ENCODE measurements at regions not wholly inside any gene's neighbourhood (a gene's known extent, or its start where the extent isn't known, plus 50 kb on each side); places are given as distances from the start of the nearest gene placed in this dataset.

DNA sequence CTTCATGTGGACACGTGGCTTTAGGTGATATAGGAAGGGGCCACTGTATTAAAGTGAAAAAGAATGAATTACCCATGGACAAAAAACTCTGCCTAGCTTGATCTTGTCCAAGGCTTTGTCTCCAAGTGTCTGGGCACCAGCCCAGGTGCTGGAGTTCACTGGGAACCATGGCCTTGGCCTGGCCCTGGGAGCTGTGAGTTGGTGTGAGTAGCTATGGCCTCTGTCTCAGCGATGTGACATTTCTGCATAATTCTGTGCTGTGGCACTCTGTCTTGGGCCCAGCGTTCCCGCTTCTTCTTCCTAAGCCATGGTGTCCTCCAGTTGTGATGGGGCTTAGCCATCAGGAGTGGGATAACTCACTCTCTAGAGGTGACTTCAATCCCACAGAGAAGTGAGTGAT lies 119.0 kb upstream of the PPP2R2D start:
- DNase-seq: no peak

DNA sequence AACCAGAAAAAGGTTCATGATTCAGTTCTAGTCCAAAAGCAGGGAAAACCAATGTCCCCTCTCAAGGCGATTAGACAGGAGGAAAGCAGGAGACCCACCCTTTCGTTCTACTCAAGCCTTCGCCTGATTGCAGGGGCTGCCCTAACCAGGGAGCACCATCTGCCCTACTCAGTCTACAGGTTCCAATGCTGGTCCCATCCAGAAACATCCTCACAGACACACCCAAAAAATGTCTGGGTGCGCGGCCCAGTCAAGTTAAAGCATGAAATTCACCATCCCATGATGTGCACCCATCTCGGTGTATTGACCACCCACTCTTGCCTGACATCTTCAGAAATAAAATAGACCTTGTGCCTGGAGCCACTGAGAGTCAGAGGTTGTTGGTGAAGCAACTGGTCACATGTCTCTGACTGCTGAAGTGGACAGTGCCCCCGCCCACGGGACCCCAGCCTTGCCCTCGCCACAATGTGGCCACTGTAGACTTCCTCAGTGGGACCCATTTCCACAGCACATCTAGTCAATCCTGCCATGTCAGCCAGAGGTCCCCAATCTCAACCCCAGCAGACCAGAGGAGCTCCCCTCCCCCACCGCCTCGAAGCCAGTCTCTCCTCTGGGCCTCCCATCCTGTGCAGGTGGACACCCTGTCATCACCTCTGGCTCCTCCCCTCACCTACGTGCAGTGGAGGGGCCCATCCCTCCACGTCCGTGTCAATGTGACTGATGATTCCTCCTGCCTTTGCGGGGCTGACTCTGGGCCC lies 116.3 kb upstream of the PPP2R2D start:
- DNase-seq: no peak

DNA sequence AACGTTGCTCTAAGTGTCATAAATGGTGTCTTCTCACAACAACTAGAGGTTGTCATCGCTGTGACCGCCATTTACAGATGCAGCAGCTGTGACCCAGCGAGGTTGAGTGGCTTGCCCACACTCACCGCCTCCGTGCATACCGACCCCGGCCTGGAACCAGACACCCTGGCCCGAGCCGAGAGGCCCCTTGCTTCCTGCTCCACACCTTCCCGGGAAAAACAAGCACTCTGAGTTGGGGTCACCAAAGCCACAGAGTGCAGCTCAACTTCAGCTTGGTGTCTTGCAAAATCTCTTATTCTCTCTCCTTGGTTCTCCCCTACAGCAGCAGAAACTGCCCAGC lies 115.7 kb upstream of the PPP2R2D start:
- DNase-seq: no peak

DNA sequence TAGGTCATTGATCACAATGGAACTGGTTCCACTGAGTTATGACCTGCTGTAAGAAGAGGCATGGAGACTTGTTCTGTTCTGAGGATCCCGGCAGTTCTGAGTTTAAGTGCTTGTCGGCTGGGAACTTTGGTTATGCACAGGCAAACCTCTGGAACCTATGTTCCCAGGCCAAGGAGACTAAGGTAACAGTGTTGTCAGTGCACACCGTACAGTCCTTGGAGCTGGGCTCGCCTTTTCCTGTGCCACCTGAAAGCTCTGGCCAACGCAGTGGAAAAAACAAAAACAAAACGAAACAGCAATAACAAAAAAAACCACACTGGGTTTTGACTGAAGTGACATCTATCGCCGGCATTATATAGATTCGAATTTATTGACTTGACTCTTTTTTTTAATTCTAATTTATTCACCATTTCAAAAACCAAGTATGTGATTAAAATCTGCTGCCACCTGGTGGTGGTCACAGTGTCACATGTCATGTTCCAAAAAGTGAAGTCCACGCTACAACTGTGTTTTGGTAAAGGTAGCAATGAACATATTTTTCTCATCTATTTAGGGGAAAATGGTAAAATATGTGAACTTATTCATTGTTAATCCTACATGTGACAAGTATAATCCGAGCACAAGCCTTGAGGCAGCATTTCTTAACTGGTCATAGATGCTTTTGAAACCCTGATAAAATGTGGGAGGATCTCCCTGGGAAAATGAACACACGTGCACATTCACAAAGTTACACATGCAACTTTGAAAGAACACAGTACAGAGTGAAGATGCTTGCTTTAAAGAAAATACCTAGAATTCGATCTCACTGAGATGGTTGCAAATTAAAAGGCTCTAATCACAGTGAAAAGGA lies 113.8 kb upstream of the PPP2R2D start:
- no peak for DNase-seq

DNA sequence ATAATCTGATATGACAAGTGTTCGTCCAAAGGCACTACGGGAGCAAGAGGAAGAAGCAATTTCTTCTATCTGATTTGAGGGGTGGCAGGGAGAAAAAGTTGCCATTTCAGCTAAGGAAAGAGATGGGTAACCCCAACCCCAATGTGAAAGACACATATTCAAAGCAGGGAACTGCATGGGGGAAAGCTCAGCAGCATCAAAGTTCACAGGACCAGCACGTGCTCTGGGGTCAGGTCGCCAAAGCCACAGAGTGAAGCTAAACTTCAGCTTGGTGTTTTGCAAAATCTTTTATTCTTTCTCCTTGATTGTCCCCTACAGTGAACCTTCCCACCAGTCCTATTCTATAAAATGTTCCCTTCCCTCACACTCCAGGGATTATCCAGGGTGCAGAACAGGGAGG lies 112.8 kb upstream of the PPP2R2D start:
- no peak for DNase-seq

DNA sequence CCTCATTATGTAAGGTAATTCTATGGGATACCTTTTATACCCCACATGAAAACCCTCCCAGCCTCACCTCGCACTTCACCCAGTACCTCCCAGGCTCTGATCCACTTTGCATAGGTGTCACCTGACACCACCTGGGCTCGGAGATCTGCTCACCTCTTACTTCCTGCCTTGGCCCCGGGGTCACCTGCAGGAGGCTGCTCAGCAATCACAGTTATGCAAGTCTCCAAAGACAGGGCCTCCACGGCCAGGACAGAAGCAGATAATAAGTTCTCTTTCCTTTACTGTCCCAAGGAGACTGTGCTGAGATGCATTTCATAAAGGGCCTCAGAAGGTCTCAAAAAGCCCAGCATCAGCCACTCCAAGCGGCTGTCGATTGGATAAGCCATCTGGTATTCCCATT lies 112.4 kb upstream of the PPP2R2D start:
- DNase-seq: no peak

DNA sequence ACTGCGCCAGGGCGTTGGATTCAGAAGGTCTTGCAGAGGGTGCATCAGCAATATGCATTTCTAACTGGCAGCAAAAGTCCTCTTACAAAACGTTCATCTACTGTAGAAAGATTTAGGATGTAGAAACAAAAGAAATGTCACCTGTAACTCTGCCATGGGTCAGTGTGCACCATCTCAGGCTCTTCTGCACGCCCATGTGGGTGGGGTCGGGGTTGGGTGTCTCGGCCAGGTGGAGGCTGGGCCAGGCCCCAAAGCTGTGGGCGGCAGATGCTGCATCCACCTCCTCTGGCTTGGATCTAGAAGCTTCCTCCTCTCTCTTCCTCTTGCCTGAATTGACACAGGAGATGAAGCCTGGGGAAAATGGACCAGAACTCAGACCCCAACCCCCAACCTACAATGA lies 111.3 kb upstream of the PPP2R2D start:
- DNase-seq: no peak

DNA sequence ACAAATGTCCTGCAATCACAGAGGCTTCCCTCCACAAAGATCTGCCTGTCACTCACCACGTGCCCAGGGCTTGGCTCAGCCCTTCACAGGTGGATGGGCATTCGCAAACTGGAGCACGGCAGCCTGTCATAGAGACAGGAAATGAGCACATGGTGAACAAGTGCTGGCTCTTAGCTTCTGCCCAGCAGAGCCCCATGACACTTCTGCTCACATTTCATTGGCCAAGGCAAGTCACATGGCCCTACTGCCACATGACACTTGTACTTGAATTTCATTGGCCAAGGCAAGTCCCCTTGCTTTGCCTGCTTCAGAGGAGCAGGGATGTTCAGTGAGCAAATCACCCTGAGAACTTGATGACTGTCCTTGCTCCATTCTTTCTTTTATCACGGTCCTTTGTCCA lies 110.8 kb upstream of the PPP2R2D start:
- DNase-seq: no peak

DNA sequence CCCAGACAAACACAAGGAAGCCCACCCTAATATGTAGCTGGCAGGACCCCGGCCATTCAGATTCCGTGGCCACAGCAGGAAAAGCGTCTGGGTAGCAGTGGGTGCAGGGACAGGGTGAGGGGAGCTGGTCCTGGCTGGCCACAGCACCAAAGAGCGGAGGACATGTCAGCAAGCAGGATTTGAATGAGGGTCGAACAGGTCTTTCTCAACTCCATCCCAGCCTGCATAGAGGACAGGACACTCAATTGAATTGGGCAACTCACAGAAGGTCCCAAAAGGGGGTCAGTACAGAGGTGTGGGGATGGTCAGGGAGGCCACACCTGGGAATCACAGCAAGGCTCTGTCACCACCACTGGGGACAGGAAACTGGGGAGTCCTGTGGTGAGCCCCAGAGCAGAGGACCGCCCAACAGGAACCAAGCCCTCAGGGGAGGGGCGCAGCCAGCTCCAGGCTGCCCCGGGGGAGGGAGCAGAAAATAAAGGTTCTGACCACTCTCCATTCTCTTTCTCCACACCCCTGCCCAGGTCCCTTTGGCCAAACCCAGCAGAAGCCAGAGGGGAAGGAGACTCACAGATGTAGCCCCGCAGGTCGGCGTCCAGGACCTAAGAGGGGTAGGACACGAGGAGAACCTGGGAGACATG lies 108.7 kb upstream of the PPP2R2D start:
- DNase-seq: no peak

DNA sequence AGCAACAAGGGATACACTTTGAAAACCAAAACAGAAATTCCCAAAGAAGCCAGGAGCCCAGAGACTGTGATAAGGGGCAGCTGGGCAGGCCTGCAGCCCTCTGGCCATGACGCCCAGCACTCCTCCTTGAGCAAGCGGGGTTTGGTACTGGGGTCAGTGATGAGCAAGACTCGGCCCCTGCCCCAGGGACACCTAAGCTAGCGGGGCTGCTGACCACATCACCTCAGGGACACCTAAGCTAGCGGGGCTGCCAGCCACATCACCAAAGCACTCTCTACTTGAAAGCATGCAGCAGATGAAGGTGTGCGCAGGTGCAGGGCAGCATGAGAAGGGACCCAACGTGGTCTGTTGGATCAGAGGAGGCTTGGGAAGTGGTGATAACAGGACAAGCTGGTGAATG lies 108.0 kb upstream of the PPP2R2D start:
- DNase-seq: no peak

DNA sequence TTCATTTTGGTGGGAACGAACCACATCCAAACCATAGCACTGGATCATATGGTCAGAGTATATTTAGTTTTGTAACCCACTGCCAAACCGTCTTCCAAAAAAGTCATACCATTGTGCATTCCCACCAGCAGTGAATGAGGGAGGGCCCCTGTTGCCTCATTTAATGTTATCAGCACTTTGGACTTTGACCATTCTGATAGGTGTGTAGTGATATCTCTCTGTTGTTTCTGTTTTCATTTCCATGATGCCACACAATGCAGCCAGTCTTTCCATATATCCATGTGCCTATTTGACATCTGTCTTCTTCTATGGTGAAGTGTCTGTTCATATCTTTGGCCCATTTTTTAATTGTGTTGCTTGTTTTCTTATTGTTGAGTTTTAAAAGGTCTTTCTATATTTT lies 105.0 kb upstream of the PPP2R2D start:
- DNase-seq: no peak

DNA sequence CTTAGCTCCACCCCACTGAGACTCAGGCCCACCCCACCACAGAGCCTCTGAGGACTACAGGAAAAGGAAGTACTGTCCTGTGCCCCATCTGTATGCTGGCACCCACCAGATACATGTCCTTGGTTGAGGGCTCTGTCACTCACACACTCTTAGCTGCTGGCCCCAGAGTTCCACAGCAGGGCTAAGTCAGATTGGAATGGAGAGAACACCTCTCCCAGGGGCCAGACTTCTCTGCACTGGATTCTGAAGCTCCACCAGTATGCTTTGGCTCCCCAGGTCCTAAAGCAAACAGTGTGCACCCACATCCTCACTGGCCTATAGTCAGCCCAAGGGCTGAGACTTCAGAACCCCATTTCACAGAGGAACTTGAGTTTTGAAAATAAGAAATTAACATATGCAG lies 103.2 kb upstream of the PPP2R2D start:
- no peak for DNase-seq

DNA sequence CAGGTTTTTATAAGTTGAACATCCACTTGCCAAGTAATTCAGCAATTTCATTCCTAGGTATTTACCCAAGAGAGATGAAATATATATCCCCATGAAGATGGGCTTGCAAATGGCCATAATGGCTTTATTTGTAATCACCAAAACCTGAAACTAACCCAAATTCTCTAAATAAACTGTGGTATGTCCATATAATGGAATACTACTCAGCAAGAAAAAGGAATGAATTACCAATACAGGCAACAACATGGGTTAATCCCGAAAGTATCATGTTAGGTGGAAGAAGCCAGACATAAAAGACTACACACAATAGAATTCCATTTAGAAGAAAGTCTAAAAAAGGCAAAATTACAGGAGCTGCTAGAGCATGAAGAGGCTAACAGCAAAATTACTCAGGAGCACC lies 101.4 kb upstream of the PPP2R2D start:
- DNase-seq: no peak

DNA sequence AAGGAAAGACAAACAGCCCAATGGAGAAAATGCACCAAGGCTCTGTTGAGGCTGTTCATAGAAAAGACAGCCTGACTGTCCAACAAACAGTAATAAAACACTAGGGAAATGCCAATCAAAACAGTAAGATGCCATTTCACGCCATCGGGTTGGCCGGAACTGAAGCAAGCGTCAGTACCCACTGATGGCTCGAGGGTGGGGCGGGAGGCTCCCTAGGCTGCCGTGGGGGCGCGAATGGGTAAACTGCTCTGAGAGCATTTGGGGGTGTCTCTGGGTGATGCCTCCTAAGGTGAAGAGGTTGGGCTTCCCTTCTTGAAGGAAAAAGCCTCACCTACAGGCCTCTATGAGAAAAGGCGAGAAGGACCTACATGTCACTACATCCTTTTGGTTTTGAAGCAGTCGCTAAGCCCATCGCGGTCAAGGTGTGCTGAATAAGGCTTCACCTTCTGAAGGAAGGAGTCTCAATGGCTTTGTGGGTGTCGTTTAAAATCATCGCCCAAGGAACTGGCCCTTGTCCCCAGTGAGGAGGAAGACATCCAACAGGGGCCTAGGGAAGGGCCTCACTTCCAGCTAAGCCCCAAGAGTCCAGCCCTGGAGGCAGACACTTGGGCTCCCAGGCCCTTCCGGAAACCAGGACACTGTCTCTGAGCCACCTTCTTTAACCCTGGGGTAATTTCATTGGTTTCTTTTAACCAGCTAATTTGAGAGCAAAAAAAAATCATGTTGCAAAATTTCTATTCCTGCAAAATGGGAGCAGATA lies 98.5 kb upstream of the PPP2R2D start:
- no peak for DNase-seq

DNA sequence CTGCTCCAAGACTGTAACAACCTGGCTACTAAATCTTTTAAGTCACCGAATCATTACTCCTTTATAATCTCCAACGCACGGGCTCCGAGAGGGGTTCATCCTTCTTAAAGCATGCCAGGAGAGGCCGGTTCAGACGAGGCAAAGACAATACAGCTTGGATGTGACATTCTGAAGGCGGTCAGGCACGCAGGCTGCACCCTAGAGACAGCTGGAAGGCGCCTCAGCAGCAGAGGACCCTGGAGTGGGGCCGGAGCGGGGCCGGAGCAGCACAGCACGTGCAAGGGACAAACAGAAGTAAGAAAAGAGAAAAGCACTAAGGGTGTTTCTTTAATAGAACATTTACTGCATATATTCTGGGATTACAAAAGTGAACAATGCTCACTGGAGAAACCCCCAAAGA lies 97.8 kb upstream of the PPP2R2D start:
- no peak for DNase-seq

DNA sequence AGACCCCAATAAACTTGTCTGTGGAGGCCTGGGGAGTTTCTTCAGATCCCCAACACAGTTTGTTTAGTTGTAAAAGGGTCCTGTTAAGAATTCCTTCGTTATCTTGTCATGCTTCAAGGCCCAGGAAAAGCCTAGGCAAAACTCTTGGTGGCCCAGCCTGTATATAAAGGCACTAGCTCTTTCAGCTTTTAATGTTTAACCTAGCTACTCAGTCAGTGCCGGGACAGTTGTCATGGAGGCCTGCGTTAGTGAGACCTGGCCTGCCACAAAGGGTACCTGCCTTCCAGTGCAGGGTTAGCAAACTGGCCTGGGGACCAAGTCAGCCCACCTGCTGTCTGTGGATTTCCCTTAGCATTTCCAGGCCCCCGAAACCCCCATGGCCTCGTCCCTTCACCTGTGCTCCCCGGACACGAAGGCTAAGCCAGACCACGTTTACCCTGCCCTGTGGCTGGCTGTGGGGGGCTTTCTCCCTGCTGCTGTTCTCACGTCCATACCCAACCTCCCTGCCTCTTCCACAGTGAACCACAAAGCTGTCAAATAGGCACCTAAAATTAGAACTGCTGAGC lies 96.9 kb upstream of the PPP2R2D start:
- DNase-seq: no peak

DNA sequence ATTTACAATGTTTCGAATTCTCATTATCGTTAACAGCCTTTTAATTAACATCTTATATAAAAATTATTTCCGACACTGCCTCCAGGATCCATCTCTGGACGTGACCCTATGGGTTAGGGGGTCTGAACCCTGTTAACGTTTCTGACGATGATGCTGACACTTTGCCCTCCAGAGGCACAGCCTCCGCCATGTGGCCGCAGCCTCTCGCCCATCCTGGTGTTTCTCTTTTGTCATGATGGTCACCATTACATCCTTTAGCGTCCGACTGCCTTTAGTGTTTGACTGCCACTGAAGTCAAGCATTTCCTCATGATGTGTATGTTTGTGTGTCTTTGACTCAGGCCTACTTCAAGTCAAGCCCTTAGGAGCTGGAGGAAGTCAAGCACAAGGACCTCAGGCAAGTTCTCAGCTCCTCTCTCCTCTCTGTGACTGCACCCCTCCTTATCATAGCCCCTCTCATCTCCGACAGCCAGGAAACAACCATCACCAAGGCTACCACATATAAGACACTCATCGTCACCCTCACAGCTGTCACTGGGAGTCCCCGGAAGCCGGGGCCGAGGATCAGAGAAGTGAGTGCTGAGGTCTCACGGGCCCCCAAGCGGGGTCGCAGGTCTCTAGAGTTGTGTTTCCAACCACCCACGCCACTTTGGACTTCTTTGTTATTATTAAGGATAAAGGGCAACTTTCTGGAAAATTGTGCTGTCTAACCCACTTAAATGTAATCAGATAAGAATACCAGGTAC lies 96.1 kb upstream of the PPP2R2D start:
- no peak for DNase-seq

DNA sequence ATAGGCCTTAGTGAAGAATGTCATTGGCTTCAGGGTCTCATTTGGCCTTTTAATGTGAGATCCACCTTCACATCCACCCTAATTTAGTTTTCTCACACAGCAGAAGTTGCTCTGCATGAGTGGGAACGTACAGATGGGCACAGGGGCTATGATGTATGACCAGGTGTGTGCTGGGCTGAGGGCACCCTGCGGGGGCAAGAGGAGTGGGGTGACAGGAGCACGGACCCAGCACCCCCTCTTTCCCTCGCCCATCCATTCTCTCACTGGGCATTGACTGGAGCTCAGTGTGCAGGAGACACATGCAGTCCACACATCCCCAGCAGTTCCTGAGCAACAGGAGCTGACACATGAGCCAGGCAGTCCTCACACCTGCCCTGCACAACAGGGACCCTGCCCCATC lies 95.1 kb upstream of the PPP2R2D start:
- DNase-seq: no peak

DNA sequence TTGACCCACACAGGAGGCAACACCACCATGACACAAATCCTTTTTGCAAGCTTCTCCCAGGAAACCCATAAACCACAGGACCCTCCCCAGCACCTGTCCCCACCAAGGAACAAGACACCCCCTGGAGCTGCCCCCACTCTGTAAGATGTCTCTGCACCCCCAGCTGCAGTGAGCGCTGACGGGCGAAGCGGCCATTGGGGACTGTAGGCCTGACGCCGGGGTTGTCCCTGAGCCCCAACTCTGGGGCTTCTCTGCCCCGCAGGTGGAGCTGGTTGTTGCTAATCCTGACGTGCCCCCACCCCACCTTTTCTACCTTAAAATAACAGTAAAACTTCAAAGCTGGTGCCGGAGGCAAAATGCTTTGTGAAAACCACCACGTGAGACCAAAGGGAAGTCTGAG lies 94.7 kb upstream of the PPP2R2D start:
- DNase-seq: no peak

DNA sequence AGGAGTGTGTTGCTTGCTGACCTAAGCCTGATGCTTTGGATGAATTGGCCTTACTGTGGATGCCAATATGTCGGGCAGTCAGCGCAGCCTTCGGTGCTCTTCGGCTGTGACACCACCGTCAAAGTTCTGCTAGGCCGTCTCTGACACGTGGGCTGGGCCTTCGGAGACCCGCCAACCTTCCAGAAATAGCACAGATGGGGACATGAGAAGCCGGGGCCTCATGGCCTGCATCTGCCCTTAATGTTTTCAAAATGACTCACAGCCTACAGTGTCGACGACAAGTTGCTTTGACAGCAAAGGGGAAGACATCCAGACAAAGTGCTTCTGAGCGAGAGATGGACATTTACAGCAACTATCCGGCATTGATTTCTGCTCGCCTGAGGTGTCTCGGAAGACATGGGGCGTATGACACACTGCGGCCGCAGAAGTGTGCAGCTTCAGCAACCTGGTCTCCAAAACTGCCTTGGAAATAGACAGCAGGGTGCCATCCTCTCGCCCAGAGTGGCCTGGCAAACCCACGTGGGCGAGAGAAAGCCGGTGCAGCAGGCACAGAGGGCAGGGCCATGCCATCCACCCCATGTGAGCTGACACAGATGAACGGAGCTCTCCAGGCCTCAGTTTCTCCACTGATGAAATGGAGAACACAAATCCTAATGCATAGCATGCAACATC lies 94.0 kb upstream of the PPP2R2D start:
- DNase-seq: no peak

DNA sequence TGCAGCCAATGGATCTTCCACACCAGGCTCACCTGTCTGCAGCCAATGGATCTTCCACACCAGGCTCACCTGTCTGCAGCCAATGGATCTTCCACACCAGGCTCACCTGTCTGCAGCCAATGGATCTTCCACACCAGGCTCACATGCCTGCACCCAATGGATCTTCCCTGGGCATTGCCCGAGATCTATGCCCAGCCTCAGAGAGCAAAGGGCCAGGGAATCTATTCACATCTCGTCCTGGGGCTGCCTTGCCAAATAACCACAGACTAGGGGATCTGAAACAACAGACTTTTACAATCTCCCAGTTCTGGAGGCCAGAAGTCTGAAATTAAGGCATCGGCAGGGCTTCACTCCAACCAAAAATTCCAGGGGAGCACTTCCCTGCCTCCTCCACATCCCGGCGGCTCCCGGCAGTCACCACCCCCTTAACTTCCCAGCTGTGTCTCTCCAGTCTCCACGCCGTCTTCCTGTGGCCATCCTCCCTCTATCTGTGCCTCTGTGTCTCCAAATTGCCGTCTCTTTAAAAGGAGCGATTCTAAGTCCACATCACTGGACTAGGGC lies 92.4 kb upstream of the PPP2R2D start:
- DNase-seq: no peak
